HG02981 (cell line): ENCODE measurements at regions not wholly inside any gene's neighbourhood (a gene's known extent, or its start where the extent isn't known, plus 50 kb on each side); places are given as distances from the start of the nearest gene placed in this dataset.
"Not testable (repeated sequence)": the region's sequence is repeated elsewhere in the genome, so short reads cannot be mapped to it uniquely, and the experiment has no call there.

Experiments
- ATAC-seq: cut with Tn5 transposase; IDR thresholded peaks from one replicate; pipeline ENCODE4 v1.9.1; 2021; ENCODE audit warnings: mild to moderate bottlenecking, moderate library complexity; ENCODE audit not compliant: unreplicated experiment

DNA sequence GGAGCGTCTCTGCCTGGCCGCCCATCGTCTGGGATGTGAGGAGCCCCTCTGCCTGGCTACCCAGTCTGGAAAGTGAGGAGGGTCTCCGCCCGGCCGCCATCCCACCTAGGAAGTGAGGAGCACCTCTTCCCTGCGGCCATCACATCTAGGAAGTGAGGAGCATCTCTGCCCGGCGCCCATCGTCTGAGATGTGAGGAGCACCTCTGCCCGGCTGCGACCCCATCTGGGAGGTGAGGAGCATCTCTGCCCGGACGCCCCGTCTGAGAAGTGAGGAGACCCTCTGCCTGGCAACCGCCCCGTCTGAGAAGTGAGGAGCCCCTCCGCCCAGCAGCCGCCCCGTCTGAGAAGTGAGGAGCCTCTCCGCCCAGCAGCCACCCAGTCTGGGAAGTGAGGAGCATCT, 84.5 kb downstream of the IDS start:
- ATAC-seq: not testable (repeated sequence)

DNA sequence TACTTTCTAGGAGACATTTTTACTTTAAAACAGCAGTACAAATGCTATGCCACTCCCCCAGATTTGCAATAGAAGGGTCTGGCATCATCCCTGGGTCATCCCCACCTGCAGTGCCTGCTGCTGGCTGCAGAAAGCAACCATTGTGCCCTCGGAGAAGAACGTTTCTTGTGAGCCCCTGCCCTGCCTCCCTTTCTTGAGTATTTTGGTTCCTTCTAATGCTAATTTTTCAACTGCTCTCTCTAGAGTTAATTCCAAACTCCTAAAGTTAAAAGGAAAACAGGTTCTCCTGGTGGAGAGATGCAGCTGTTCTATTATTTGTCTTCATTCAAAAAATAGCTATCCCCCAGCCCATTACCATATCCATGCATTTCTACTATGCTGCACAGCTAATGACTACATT, 107.1 kb downstream of the IDS start:
- no peak for ATAC-seq

GRCh38 chrX:149392921-149393320, 112.2 kb downstream of the IDS start:
- no peak for ATAC-seq

- ATAC-seq: no peak
Observed at GRCh38 chrX:149383852-149384251, 121.3 kb downstream of the IDS start.

DNA sequence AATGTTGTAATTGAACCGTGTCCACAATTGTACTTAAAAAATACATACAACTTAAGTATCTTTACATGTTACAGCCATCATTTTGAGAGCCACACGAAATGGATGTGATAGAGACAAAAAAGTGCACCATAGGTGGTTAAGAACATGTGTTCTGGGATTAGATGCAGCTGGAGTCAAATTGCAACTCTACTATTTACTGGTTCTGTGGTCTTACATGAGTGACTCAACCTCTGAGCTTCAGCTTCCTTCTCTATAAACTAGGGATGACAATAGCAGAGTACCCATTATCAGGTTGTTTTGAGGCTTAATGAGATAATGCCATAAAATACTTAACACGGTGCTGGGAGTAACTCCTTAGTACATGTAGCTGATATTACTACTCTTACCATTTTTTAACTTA, 130.4 kb downstream of the IDS start:
- no peak for ATAC-seq

- no peak for ATAC-seq
Observed at GRCh38 chrX:149372866-149373265, 132.2 kb downstream of the IDS start.

DNA sequence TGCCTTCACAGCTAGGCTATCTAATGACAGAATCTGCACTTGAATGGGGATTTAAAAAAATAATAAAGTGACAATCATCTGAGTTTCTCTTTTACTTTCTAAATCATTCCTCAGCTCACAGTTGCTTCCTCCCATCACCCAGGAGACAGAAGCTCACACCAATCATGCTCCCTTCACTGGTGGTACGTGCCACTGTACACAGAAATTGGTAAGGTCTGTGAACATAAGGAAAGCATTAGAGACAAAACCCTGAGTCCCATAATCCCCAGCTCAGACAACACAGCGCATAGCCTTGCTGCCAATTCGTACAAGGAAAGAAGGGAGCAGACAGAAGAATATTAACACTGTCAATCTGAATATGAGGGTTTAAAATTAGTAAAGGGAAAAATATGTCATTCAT, 133.1 kb downstream of the IDS start:
- ATAC-seq: no peak

DNA sequence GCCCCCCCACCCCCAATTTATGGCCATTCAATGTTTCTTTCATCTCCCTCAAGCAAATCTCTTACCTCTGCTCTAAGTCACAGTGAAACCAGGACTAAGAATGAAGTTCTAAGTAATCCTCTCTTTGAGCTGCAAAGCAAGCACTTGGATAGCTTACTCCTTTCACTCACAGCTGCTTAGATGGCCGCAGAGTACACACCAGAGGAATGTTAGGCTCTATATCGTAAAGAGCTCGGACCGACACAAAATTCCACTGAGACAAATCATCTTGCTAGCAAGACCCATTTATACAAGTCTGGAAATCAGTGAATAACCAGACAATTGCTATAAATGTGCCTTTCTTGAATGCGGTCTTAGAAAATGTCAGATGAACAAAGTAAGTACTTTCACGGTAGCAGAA, 135.0 kb downstream of the IDS start:
- ATAC-seq: no peak

DNA sequence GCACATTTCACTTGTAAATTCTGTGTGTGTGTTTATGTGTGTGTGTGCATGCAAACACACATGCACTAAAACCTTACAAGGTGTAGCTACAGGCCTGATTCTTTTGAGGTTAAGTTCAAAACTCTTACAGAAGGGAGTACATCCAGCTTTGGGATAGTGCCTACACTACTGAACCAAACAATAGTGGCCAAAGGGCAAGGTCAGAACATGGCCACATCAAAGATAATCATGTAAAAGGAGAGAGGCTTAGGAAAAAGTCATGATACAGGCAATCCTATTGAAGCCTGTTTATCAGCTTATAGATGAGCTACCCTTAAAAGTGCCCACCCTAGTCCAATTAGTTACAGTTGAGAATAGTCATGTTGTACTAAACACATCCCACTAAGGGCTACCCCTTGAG, 139.6 kb downstream of the IDS start:
- ATAC-seq: no peak

GRCh38 chrX:149365061-149365460, 140.0 kb downstream of the IDS start:
- no peak for ATAC-seq

DNA sequence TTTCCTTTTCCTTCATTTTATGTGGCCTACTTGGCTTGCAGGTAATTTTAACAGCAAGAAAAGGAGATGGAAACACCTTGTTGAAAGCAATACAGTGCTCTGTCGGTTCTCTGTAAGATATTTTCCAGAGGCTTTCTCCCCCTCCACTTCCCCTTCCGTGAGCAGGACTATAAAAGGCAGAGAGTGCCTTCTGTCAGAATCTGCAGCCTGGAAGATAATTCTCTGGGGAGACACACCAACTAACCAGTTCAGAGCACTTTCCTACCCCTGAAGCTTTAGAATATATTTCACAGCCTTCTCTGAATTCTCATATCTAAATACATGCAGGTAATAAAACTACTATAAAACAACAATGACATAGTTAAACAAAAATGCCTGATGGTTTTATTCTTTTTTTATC, 141.1 kb downstream of the IDS start:
- no peak for ATAC-seq

- ATAC-seq: no peak
Observed at GRCh38 chrX:149346306-149346705, 158.8 kb downstream of the IDS start.

GRCh38 chrX:149322316-149322715, 182.8 kb downstream of the IDS start:
- no peak for ATAC-seq

DNA sequence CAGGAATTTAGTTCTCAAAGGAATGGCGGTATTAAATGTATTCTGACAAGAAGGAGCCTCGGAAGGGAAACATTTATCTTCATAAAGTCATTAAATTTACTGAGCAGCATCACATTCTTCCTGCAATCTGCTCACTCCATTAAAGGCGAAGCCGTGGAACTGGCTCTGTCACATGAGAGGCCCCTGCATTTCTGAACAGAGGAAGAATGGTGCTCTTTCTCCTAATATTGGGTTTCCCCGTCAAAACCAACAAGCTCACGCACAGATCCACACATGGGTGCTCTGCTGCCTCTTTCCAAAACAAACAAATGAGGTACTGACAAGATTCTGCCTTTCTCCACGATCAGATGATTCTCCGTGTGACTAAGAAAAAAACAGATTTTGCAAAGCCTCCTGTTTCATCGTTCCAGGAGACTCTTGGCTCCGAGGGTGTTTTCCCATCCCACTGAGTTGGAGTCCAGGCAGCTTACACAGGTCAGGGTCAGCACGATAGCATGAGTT, 191.2 kb downstream of the IDS start:
- ATAC-seq: no peak

DNA sequence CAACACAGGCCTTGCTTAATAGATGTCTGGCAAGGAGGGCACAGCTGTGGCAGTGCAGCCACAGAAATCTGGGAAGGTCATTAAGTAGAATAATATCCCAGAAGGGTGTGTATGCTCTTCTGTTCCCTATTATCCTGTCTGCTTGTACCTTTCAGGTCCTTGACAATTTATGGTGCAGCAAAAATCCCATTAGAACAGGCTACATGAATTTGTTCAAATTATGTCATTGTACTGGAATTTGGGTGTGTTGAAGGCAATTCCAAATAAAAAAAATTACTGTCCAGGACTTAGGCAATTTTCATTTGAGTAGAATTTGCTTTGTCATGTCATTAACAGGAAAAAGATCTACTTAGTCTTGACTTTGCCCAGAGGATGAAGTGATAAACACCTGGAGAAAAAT, 192.1 kb downstream of the IDS start:
- no peak for ATAC-seq

GRCh38 chrX:149312097-149312496, 193.0 kb downstream of the IDS start:
- ATAC-seq: no peak

DNA sequence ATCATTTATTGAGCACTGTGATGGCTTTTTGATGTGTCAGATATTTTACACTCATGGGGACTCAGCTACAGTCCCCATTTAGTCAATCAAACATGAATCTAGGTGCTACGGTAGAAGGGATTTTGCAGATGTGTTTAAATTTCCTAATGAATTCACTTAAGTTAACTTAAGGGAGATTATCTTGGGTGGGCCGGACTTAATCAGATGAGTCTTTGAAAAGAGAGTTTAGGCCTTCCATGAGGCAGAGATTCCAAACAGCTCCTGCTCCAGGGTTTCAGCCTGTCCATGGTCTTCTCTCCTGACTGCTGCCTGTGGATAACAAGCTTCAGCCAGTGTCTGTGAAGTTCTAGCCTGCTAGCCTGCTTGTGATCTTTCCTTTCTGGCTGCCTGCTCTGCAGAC, 202.4 kb downstream of the IDS start:
- no peak for ATAC-seq

GRCh38 chrX:149298111-149298510, 207.0 kb downstream of the IDS start:
- ATAC-seq: no peak

DNA sequence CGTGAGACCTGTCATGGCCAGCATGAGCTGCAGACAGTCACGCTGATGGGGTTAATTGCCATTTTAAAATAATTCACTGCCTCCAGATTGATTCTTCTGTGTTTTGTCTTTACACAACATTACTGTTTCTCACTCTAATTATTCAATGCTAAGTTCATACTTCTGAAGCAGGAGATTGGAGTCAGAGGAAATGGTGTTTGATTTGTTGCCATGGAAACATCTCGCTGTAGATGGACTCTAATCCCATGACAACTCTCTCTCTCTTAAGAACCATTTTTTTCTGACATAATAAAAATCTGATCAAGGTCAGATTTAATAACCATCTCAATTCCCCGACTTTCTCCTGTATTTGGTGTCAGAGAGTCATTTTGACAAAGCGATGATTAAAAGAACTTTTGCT, 209.0 kb downstream of the IDS start:
- ATAC-seq: no peak

DNA sequence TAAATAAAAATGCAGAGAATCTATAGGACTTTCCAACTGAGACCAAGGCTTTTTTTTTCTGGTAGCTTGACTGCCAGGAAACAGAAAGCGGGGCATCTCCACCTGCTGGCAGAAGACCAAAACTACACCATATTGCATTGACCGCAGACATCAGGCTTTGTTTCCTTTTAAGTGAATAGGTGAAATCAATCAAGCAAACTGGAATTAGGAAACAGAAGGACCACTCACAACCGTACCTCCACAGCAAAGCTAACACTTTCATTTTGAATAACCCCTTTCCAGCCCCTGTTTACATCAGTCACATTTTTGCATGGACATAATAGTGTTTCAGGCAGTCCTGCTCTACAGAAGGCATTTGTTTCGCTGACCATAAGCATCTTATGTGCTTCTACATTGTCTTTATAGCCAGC, 218.2 kb downstream of the IDS start:
- no peak for ATAC-seq

- no peak for ATAC-seq
Observed at GRCh38 chrX:149284616-149285015, 220.5 kb downstream of the IDS start.

- ATAC-seq: no peak
Observed at GRCh38 chrX:149283853-149284252, 221.3 kb downstream of the IDS start.

GRCh38 chrX:149282909-149283308, 222.2 kb downstream of the IDS start:
- no peak for ATAC-seq

DNA sequence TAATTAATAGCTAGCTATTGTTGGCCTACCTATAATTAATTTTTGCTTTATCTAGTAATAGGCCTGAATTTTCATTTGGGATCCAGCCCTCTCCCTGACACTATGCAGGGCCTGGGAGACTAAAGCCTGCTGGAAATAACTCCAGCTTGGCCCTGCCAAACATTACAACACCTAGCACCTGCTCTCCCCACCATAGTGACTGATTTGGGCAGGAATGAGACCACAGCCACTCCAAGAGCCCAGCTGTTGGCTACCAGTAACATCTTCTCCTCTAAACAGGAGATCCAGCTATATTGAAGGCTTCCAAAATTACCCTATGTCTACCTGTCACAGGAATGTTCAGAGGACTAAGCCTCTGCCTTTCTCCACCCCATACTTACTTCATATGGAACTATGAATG, 225.1 kb downstream of the IDS start:
- no peak for ATAC-seq
